ENCODE measurements at regions not wholly inside any gene's neighbourhood (a gene's known extent, or its start where the extent isn't known, plus 50 kb on each side); places are given as distances from the start of the nearest gene placed in this dataset.

- DNase-seq, result no peak
- no peaks in the 10 kb centered on the region for H3K4me1 Mint-ChIP-seq
- intact Hi-C loops (cut with micrococcal nuclease), result no loop called here
- no peak overlapping the region for H3K27ac Mint-ChIP-seq
- H3K9me3 ChIP-seq (ENCODE audit: control insufficient read depth, insufficient read depth, low read length), result no peaks in the 10 kb centered on the region
- H3K9me3 Mint-ChIP-seq, result no peaks in the 10 kb centered on the region
- H3K4me1 ChIP-seq (ENCODE audit: control insufficient read depth, insufficient read depth, low read length), result no peaks in the 10 kb centered on the region
- H3K36me3 Mint-ChIP-seq, result no peaks in the 10 kb centered on the region
- ATAC-seq, result no peak
- no peaks in the 10 kb centered on the region for H3K27me3 ChIP-seq (ENCODE audit: control insufficient read depth, insufficient read depth, low read length)
- H3K4me3 ChIP-seq (ENCODE audit: low read length), result no peak overlapping the region
- no peak for TF ChIP-seq CTCF (IDR thresholded peaks at IDR 0.05)
- no peak overlapping the region for H3K27ac ChIP-seq (ENCODE audit: low read length)
- H3K36me3 ChIP-seq (ENCODE audit: control insufficient read depth, insufficient read depth, low read length), result no peaks in the 10 kb centered on the region
- H3K27me3 Mint-ChIP-seq (ENCODE audit: low read depth in 2 of 2), result peaks cover 8 to 22% of the 10 kb centered on the region in 2 donors
- 5% methylated on average over 3 of the region's 3 CpGs for WGBS (ENCODE audit: insufficient coverage)
- no peak overlapping the region for H3K4me3 Mint-ChIP-seq
Measured at GRCh38 chr9:589723-590122, 251.8 kb upstream of the DMRT1 start.

GRCh38 chr9:591292-591691, 250.2 kb upstream of the DMRT1 start:
- H3K36me3 ChIP-seq (ENCODE audit: control insufficient read depth, insufficient read depth, low read length), result no peaks in the 10 kb centered on the region
- H3K4me1 ChIP-seq (ENCODE audit: control insufficient read depth, insufficient read depth, low read length), result no peaks in the 10 kb centered on the region
- H3K9me3 ChIP-seq (ENCODE audit: control insufficient read depth, insufficient read depth, low read length), result no peaks in the 10 kb centered on the region
- TF ChIP-seq CTCF (IDR thresholded peaks at IDR 0.05), result no peak
- ATAC-seq (no peak), DNase-seq (no peak)
- 72% methylated on average over 4 of the region's 4 CpGs for WGBS (ENCODE audit: insufficient coverage)
- Mint-ChIP-seq H3K4me1 (no peaks in the 10 kb centered on the region), H3K27ac (no peak overlapping the region), H3K36me3 (no peaks in the 10 kb centered on the region), H3K27me3 (ENCODE audit: low read depth in 2 of 2) (peaks cover 8 to 22% of the 10 kb centered on the region in 2 donors), H3K4me3 (no peak overlapping the region), H3K9me3 (no peaks in the 10 kb centered on the region)
- no peak overlapping the region for H3K4me3 ChIP-seq (ENCODE audit: low read length)
- H3K27ac ChIP-seq (ENCODE audit: low read length), result no peak overlapping the region
- H3K27me3 ChIP-seq (ENCODE audit: control insufficient read depth, insufficient read depth, low read length), result no peaks in the 10 kb centered on the region
- intact Hi-C loops (cut with micrococcal nuclease), result no loop called here

- DNase-seq (no peak), ATAC-seq (no peak)
- Mint-ChIP-seq H3K27ac (no peak overlapping the region), H3K9me3 (no peaks in the 10 kb centered on the region), H3K4me1 (no peaks in the 10 kb centered on the region), H3K36me3 (no peaks in the 10 kb centered on the region), H3K4me3 (no peak overlapping the region), H3K27me3 (ENCODE audit: low read depth in 2 of 2) (peaks cover 10 to 22% of the 10 kb centered on the region in 2 donors)
- H3K4me1 ChIP-seq (ENCODE audit: control insufficient read depth, insufficient read depth, low read length), result no peaks in the 10 kb centered on the region
- TF ChIP-seq CTCF (IDR thresholded peaks at IDR 0.05), result no peak
- 94% methylated on average over 7 of the region's 9 CpGs for whole genome bisulfite sequencing (ENCODE audit: insufficient coverage)
- H3K27ac ChIP-seq (ENCODE audit: low read length), result no peak overlapping the region
- no peak overlapping the region for H3K4me3 ChIP-seq (ENCODE audit: low read length)
- intact Hi-C loops (cut with micrococcal nuclease), result no loop called here
- H3K27me3 ChIP-seq (ENCODE audit: control insufficient read depth, insufficient read depth, low read length), result no peaks in the 10 kb centered on the region
- H3K36me3 ChIP-seq (ENCODE audit: control insufficient read depth, insufficient read depth, low read length), result no peaks in the 10 kb centered on the region
- H3K9me3 ChIP-seq (ENCODE audit: control insufficient read depth, insufficient read depth, low read length), result no peaks in the 10 kb centered on the region
Measured at GRCh38 chr9:592225-592624, 249.3 kb upstream of the DMRT1 start.

GRCh38 chr9:592733-593132, 248.8 kb upstream of the DMRT1 start:
- H3K36me3 ChIP-seq (ENCODE audit: control insufficient read depth, insufficient read depth, low read length), result no peaks in the 10 kb centered on the region
- no peaks in the 10 kb centered on the region for H3K27me3 ChIP-seq (ENCODE audit: control insufficient read depth, insufficient read depth, low read length)
- H3K4me3 Mint-ChIP-seq, result no peak overlapping the region
- WGBS (ENCODE audit: insufficient coverage), result 96% methylated on average over 2 of the region's 3 CpGs
- H3K4me1 ChIP-seq (ENCODE audit: control insufficient read depth, insufficient read depth, low read length), result no peaks in the 10 kb centered on the region
- ATAC-seq, result no peak
- H3K9me3 ChIP-seq (ENCODE audit: control insufficient read depth, insufficient read depth, low read length), result no peaks in the 10 kb centered on the region
- no peak overlapping the region for H3K27ac ChIP-seq (ENCODE audit: low read length)
- intact Hi-C loops (cut with micrococcal nuclease), result no loop called here
- H3K27me3 Mint-ChIP-seq (ENCODE audit: low read depth in 2 of 2), result peaks cover 10 to 22% of the 10 kb centered on the region in 2 donors
- H3K36me3 Mint-ChIP-seq, result no peaks in the 10 kb centered on the region
- no peaks in the 10 kb centered on the region for H3K4me1 Mint-ChIP-seq
- TF ChIP-seq CTCF (IDR thresholded peaks at IDR 0.05), result no peak
- H3K9me3 Mint-ChIP-seq, result no peaks in the 10 kb centered on the region
- no peak for DNase-seq
- H3K4me3 ChIP-seq (ENCODE audit: low read length), result no peak overlapping the region
- H3K27ac Mint-ChIP-seq, result no peak overlapping the region
